ENCODE measurements at regions not wholly inside any gene's neighbourhood (a gene's known extent, or its start where the extent isn't known, plus 50 kb on each side); places are given as distances from the start of the nearest gene placed in this dataset.

- TF ChIP-seq CTCF (IDR thresholded peaks at IDR 0.05; ENCODE audit: insufficient read depth, low read depth, low read length) (no peak), EZH2 (IDR thresholded peaks at IDR 0.05; ENCODE audit: insufficient read depth, low read length) (no peak)
These were observed 53.8 kb upstream of the USP9X start for GRCh38 chrX:41031256-41031967.
